MCF 10A (cell line): ENCODE measurements at regions not wholly inside any gene's neighbourhood (a gene's known extent, or its start where the extent isn't known, plus 50 kb on each side); places are given as distances from the start of the nearest gene placed in this dataset.
A peak's percentile ranks its signal among the peaks of the same experiment; 100 is the strongest.

ENCODE experiments used
- BruUV-seq: library from RNA; stranded (reverse); fragments of 400-500 nt; replicated peaks from 2 replicates; lab custom pipeline; 2021; lab: Mats Ljungman, UMichigan
- CTCF ChIA-PET: fragments of 300-600 bp; sonication (Branson Sonifier 250); formaldehyde crosslinking; extraction: SDS; loops from one replicate; lab custom pipeline; 2021; ENCODE audit warnings: antibody characterized with exemption, inconsistent platforms; lab: Yijun Ruan, JAX
- POLR2A ChIA-PET: fragments of 300-600, 350-650 bp; sonication (Branson Sonifier 250); formaldehyde crosslinking; extraction: SDS; loops from one replicate; lab custom pipeline; 2020; ENCODE audit warnings: antibody characterized with exemption, inconsistent platforms; lab: Yijun Ruan, JAX
- DNase-seq: peaks from one replicate; pipeline ENCODE4 v3.0.0-alpha.2; 2018; ENCODE audit not compliant: unreplicated experiment
- H3K27ac Mint-ChIP-seq: one replicate; pipeline ENCODE4 v1.8.0; 2022; ENCODE audit warnings: mild to moderate bottlenecking, low read depth, mixed read lengths; ENCODE audit not compliant: unreplicated experiment
- H3K27me3 Mint-ChIP-seq: one replicate; pipeline ENCODE4 v1.8.0; 2022; ENCODE audit warnings: mixed read lengths; ENCODE audit not compliant: insufficient read depth, unreplicated experiment
- H3K36me3 Mint-ChIP-seq: one replicate; pipeline ENCODE4 v1.8.0; 2022; ENCODE audit warnings: mild to moderate bottlenecking, moderate library complexity, mixed read lengths; ENCODE audit not compliant: insufficient read depth, unreplicated experiment
- H3K4me1 Mint-ChIP-seq: one replicate; pipeline ENCODE4 v1.8.0; 2022; ENCODE audit warnings: mixed read lengths; ENCODE audit not compliant: insufficient read depth, unreplicated experiment
- H3K4me3 Mint-ChIP-seq: one replicate; pipeline ENCODE4 v1.8.0; 2022; ENCODE audit warnings: mild to moderate bottlenecking, moderate library complexity, mixed read lengths; ENCODE audit not compliant: unreplicated experiment
- H3K9me3 Mint-ChIP-seq: one replicate; pipeline ENCODE4 v1.8.0; 2022; ENCODE audit warnings: mixed read lengths; ENCODE audit not compliant: unreplicated experiment
- CTCF ChIP-seq: fragments of 200-600 bp; IDR thresholded peaks from one replicate; pipeline ENCODE4 v1.8.0; 2022; ENCODE audit warnings: antibody characterized with exemption, mild to moderate bottlenecking; ENCODE audit not compliant: unreplicated experiment
- intact Hi-C: fragments of 100-400 bp; cut with micrococcal nuclease; formaldehyde crosslinking; loops from 2 replicates; pipeline ENCODE4 v1.14.1; 2022

GRCh38 chr14:22226381-22226780 lies 362.6 kb downstream of the DAD1 start:
- no peaks in the 10 kb centered on the region for H3K36me3 Mint-ChIP-seq
- intact Hi-C loops, result no loop called here
- no peak for DNase-seq
- no TSS peak for BruUV-seq
- ChIA-PET CTCF (interaction anchor here (0.5 to 2.7 kb wide), 13 partner anchors 8 to 1425 kb away, joined by 3 to 11 read pairs (median 5); no protein-coding TSS in a partner anchor), POLR2A (no interaction called here)
- H3K4me1 Mint-ChIP-seq, result peaks cover 8% of the 10 kb centered on the region
- no peak for TF ChIP-seq CTCF
- H3K4me3 Mint-ChIP-seq, result no peak overlapping the region
- H3K27me3 Mint-ChIP-seq, result peaks cover 19% of the 10 kb centered on the region
- no peak overlapping the region for H3K27ac Mint-ChIP-seq
- H3K9me3 Mint-ChIP-seq, result no peaks in the 10 kb centered on the region

DNA sequence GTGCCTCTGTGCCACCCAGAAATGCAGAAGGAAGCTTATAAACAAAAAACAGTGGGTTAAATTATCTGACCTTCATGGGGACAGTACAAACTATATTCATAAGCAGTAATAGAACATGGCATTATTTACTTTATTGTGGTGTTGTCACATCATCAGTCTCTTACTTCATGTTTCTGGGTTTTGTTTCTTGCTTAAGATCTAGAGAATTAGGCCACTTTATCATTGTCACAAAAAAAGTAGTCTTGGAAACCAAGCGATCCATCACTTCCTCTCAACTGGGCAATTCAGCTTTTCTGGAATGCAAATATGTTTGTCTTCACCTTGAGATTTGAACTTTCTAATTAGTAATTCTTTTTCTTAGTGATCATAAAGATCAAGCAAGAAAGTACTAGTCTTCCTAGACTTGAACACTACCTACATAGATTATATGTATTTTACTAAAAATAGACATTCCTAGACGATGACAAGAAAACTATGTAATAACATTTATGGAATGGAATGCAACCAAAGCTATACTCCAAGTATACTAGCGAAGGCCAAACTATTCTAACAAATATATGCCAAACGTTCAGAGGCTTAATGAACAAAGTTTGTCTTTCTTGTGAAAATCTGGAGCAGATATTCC lies 363.4 kb downstream of the DAD1 start:
- no TSS peak for BruUV-seq
- H3K4me1 Mint-ChIP-seq, result peaks cover 8% of the 10 kb centered on the region
- TF ChIP-seq CTCF, result no peak
- ChIA-PET CTCF (interaction anchor here (0.6 to 1.7 kb wide), 12 partner anchors 8 to 401 kb away, joined by 3 to 10 read pairs (median 4); no protein-coding TSS in a partner anchor), POLR2A (no interaction called here)
- DNase-seq, result no peak
- intact Hi-C loops, result no loop called here
- peaks cover 24% of the 10 kb centered on the region for H3K27me3 Mint-ChIP-seq
- H3K27ac Mint-ChIP-seq, result no peak overlapping the region
- no peak overlapping the region for H3K4me3 Mint-ChIP-seq
- no peaks in the 10 kb centered on the region for H3K9me3 Mint-ChIP-seq
- no peaks in the 10 kb centered on the region for H3K36me3 Mint-ChIP-seq

- DNase-seq, result peak; percentile 33
- Mint-ChIP-seq H3K36me3 (no peaks in the 10 kb centered on the region), H3K27me3 (peaks cover 24% of the 10 kb centered on the region), H3K9me3 (no peaks in the 10 kb centered on the region), H3K27ac (no peak overlapping the region), H3K4me3 (no peak overlapping the region), H3K4me1 (peaks cover 8% of the 10 kb centered on the region)
- intact Hi-C loops, result loop anchor here (2.0 kb wide), 1 partner anchor 97 kb away; no protein-coding TSS in a partner anchor
- CTCF ChIA-PET, result interaction anchor here (0.6 to 1.7 kb wide), 24 partner anchors 12 to 1932 kb away, joined by 3 to 10 read pairs (median 4); no protein-coding TSS in a partner anchor
- TF ChIP-seq CTCF, result peak; percentile 43
- POLR2A ChIA-PET, result interaction anchor here (0.6 kb wide), 1 partner anchor 8 kb away, joined by 4 read pairs; no protein-coding TSS in a partner anchor
- BruUV-seq, result no TSS peak
Observed at GRCh38 chr14:22221508-22221907, 367.5 kb downstream of the DAD1 start.

GRCh38 chr14:22220427-22220826 lies 368.6 kb downstream of the DAD1 start:
- POLR2A ChIA-PET, result no interaction called here
- no peak for TF ChIP-seq CTCF
- Mint-ChIP-seq H3K9me3 (no peaks in the 10 kb centered on the region), H3K4me3 (no peak overlapping the region), H3K27ac (no peak overlapping the region), H3K4me1 (peaks cover 3% of the 10 kb centered on the region), H3K36me3 (no peaks in the 10 kb centered on the region), H3K27me3 (peaks cover 24% of the 10 kb centered on the region)
- intact Hi-C loops, result loop anchor here (1.0 to 2.0 kb wide), 2 partner anchors 98 to 155 kb away; no protein-coding TSS in a partner anchor
- CTCF ChIA-PET, result interaction anchor here (0.5 to 2.9 kb wide), 10 partner anchors 10 to 1628 kb away, joined by 3 to 25 read pairs (median 3); no protein-coding TSS in a partner anchor
- BruUV-seq, result no TSS peak
- no peak for DNase-seq
